WTC11 (cell line): ENCODE measurements at regions not wholly inside any gene's neighbourhood (a gene's known extent, or its start where the extent isn't known, plus 50 kb on each side); places are given as distances from the start of the nearest gene placed in this dataset.

Experiments
- ATAC-seq: fragments of 200-7000 bp; cut with Tn5 transposase; 2 replicates; pipeline ENCODE4 v1.10.0; 2021; ENCODE audit warnings: mild to moderate bottlenecking, moderate library complexity
- CTCF ChIA-PET: fragments of 300-600 bp; sonication (Branson Sonifier 250); formaldehyde crosslinking; loops from one replicate; lab custom pipeline; 2021; ENCODE audit warnings: antibody characterized with exemption; lab: Charles Lee
- POLR2A ChIA-PET: fragments of 350-600 bp; sonication (Branson Sonifier 250); formaldehyde crosslinking; loops from one replicate; lab custom pipeline; 2021; ENCODE audit warnings: antibody characterized with exemption; lab: Charles Lee
- DNase-seq: peaks from one replicate; pipeline ENCODE4 v3.0.0; 2021; ENCODE audit warnings: low spot score
- H3K27ac Mint-ChIP-seq: 2 replicates; pipeline ENCODE4 v1.8.0; 2021; ENCODE audit warnings: mixed read lengths
- H3K27me3 Mint-ChIP-seq: 2 replicates; pipeline ENCODE4 v1.8.0; 2021; ENCODE audit warnings: low read depth, mild to moderate bottlenecking, moderate library complexity, mixed read lengths
- H3K36me3 Mint-ChIP-seq: 2 replicates; pipeline ENCODE4 v1.8.0; 2021; ENCODE audit warnings: mixed read lengths
- H3K4me1 Mint-ChIP-seq: 2 replicates; pipeline ENCODE4 v1.8.0; 2022; ENCODE audit warnings: mixed read lengths
- H3K4me3 Mint-ChIP-seq: 2 replicates; pipeline ENCODE4 v1.8.0; 2021; ENCODE audit warnings: mild to moderate bottlenecking, moderate library complexity, mixed read lengths
- H3K9me3 Mint-ChIP-seq: 2 replicates; pipeline ENCODE4 v1.8.0; 2021; ENCODE audit warnings: mixed read lengths
- CREB1 ChIP-seq: sonication (generic); formaldehyde crosslinking; IDR thresholded peaks from 2 replicates; pipeline ENCODE4 v1.8.0; 2023; ENCODE audit warnings: mild to moderate bottlenecking, missing genetic modification reagents
- JAZF1 ChIP-seq: fragments of 250-450 bp; sonication (Bioruptor Pico); IDR thresholded peaks from 2 replicates; pipeline ENCODE4 v1.9.0; 2021; ENCODE audit warnings: moderate library complexity, mild to moderate bottlenecking, inconsistent platforms
- MYBL2 ChIP-seq: sonication (generic); formaldehyde crosslinking; IDR thresholded peaks from 2 replicates; pipeline ENCODE4 v1.8.1; 2023; ENCODE audit warnings: mild to moderate bottlenecking, moderate library complexity, missing genetic modification reagents
- NFYB ChIP-seq: sonication (generic); formaldehyde crosslinking; conservative IDR thresholded peaks from 2 replicates; pipeline ENCODE4 v1.8.0; 2022; ENCODE audit warnings: low read depth, missing genetic modification reagents
- PRRX2 ChIP-seq: fragments of 250-450 bp; sonication (Bioruptor Pico); IDR thresholded peaks from 2 replicates; pipeline ENCODE4 v1.8.0; 2021; ENCODE audit warnings: mild to moderate bottlenecking
- SOX15 ChIP-seq: fragments of 250-450 bp; sonication (Bioruptor Pico); IDR thresholded peaks from 2 replicates; pipeline ENCODE4 v1.9.0; 2021; ENCODE audit warnings: mild to moderate bottlenecking
- TEAD1 ChIP-seq: sonication (generic); formaldehyde crosslinking; IDR thresholded peaks from 2 replicates; pipeline ENCODE4 v1.8.0; 2022; ENCODE audit warnings: mild to moderate bottlenecking, missing genetic modification reagents
- ZNF121 ChIP-seq: sonication (generic); formaldehyde crosslinking; IDR thresholded peaks from 2 replicates; pipeline ENCODE4 v1.8.0; 2023; ENCODE audit warnings: missing genetic modification reagents
- ZNF219 ChIP-seq: sonication (generic); formaldehyde crosslinking; IDR thresholded peaks from 2 replicates; pipeline ENCODE4 v1.8.0; 2023; ENCODE audit warnings: missing genetic modification reagents, mild to moderate bottlenecking, borderline replicate concordance
- ZNF232 ChIP-seq: sonication (generic); formaldehyde crosslinking; IDR thresholded peaks from 2 replicates; pipeline ENCODE4 v1.8.0; 2022; ENCODE audit warnings: mild to moderate bottlenecking, missing genetic modification reagents
- TF ChIP-seq, protein P1 (sequence below): sonication (generic); formaldehyde crosslinking; IDR thresholded peaks from 2 replicates; pipeline ENCODE4 v1.8.1; 2023; ENCODE audit warnings: mild to moderate bottlenecking, missing genetic modification reagents, moderate library complexity
- TF ChIP-seq, protein P2 (sequence below): sonication (generic); formaldehyde crosslinking; IDR thresholded peaks from 2 replicates; pipeline ENCODE4 v1.8.0; 2023; ENCODE audit warnings: missing genetic modification reagents, mild to moderate bottlenecking, borderline replicate concordance
- TF ChIP-seq, protein P3 (sequence below): sonication (generic); formaldehyde crosslinking; IDR thresholded peaks from 2 replicates; pipeline ENCODE4 v1.8.1; 2022; ENCODE audit warnings: low read depth, mild to moderate bottlenecking, moderate library complexity, missing genetic modification reagents, borderline replicate concordance
- TF ChIP-seq, protein P4 (sequence below): fragments of 250-450 bp; sonication (Bioruptor Pico); IDR thresholded peaks from 2 replicates; pipeline ENCODE4 v1.8.0; 2021; ENCODE audit warnings: mild to moderate bottlenecking
- TF ChIP-seq, protein P5 (sequence below): sonication (generic); formaldehyde crosslinking; IDR thresholded peaks from 2 replicates; pipeline ENCODE4 v1.8.0; 2022; ENCODE audit warnings: missing genetic modification reagents
- TF ChIP-seq, protein P6 (sequence below): sonication (generic); formaldehyde crosslinking; IDR thresholded peaks from 2 replicates; pipeline ENCODE4 v1.8.0; 2023; ENCODE audit warnings: missing genetic modification reagents

DNA sequence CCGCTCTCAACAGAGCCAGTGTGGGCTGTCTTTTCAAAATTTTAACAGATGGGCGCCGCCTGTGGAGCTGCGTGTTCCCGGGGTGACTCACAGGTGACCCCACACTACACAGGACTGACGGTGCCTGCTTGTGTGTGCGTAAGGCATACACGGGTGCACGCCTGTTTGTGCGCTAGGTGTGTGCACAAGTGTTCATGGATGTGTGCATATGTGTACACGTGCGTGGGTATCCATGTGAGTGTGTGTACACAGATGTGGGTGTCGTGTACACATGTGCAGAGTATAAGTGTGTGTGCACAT, 92.7 kb upstream of the SOX1 start:
- Mint-ChIP-seq H3K27me3 (peaks cover 13% of the 10 kb centered on the region), H3K36me3 (peaks cover 10% of the 10 kb centered on the region; the same call in 1 of the 2 replicates), H3K4me1 (peaks cover 29% of the 10 kb centered on the region), H3K27ac (no peak overlapping the region), H3K9me3 (peaks cover 15% of the 10 kb centered on the region), H3K4me3 (no peak overlapping the region)
- ATAC-seq (no peak), DNase-seq (no peak)
- ChIA-PET CTCF (no interaction called here), POLR2A (interaction anchor here (0.5 kb wide), 1 partner anchor 357 kb away, joined by 3 read pairs; no protein-coding TSS in a partner anchor)
- TF ChIP-seq, protein P1, sequence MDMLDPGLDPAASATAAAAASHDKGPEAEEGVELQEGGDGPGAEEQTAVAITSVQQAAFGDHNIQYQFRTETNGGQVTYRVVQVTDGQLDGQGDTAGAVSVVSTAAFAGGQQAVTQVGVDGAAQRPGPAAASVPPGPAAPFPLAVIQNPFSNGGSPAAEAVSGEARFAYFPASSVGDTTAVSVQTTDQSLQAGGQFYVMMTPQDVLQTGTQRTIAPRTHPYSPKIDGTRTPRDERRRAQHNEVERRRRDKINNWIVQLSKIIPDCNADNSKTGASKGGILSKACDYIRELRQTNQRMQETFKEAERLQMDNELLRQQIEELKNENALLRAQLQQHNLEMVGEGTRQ (CRISPR knock-in tag), result no peak
- TF ChIP-seq SOX15 (CRISPR knock-in tag) (no peak), CREB1 (no peak), NFYB (CRISPR knock-in tag) (no peak), TEAD1 (CRISPR knock-in tag) (no peak), ZNF121 (CRISPR knock-in tag) (no peak)
- TF ChIP-seq, protein P2, sequence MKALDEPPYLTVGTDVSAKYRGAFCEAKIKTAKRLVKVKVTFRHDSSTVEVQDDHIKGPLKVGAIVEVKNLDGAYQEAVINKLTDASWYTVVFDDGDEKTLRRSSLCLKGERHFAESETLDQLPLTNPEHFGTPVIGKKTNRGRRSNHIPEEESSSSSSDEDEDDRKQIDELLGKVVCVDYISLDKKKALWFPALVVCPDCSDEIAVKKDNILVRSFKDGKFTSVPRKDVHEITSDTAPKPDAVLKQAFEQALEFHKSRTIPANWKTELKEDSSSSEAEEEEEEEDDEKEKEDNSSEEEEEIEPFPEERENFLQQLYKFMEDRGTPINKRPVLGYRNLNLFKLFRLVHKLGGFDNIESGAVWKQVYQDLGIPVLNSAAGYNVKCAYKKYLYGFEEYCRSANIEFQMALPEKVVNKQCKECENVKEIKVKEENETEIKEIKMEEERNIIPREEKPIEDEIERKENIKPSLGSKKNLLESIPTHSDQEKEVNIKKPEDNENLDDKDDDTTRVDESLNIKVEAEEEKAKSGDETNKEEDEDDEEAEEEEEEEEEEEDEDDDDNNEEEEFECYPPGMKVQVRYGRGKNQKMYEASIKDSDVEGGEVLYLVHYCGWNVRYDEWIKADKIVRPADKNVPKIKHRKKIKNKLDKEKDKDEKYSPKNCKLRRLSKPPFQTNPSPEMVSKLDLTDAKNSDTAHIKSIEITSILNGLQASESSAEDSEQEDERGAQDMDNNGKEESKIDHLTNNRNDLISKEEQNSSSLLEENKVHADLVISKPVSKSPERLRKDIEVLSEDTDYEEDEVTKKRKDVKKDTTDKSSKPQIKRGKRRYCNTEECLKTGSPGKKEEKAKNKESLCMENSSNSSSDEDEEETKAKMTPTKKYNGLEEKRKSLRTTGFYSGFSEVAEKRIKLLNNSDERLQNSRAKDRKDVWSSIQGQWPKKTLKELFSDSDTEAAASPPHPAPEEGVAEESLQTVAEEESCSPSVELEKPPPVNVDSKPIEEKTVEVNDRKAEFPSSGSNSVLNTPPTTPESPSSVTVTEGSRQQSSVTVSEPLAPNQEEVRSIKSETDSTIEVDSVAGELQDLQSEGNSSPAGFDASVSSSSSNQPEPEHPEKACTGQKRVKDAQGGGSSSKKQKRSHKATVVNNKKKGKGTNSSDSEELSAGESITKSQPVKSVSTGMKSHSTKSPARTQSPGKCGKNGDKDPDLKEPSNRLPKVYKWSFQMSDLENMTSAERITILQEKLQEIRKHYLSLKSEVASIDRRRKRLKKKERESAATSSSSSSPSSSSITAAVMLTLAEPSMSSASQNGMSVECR (CRISPR knock-in tag), result no peak

DNA sequence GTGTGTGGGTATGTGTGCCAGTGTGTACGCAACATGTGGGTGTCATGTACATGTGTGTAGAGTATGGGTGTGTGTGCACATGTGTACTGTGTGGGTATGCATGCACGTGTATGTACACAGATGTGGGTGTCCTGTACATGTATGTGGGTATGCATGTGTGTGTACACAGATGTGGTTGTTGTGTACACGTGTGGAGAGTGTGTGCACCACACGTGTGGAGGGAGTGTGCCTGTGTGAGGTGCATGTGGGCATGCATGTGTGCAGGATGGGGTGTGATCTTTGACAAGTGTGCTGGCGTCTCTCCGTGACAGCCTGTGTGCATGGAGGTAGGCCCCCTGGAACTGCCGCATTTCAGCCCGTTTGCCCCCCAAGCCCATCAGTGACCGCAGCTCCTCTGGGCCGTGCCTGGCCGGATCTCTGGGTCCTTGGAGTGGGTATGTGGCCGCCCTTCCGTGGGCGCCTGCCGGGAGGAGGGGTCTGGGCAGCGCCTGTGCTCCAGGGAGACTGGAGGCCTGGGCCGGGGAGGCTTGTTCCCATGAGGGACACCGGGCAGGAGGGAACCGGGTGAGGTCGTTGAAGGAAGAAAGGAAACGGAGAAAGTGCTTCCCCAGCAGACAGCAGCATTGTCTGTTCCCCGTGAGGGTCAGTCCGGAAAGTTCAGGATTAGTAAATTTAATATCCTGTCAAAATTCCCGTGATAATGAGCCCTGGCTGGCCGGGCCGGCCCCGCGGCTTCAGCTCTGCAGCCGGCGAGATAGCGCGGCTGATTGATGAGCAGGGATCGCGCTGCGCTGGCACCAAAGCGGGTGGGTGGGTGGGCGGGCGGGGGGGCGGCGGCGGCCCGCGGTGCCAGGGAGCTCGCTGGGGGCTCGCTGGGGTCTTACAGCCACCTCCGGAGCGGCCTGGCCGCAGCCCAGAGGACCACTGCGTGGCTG, 91.1 kb upstream of the SOX1 start:
- ATAC-seq (no peak), DNase-seq (no peak)
- ChIA-PET CTCF (no interaction called here), POLR2A (no interaction called here)
- H3K4me1 Mint-ChIP-seq, result peaks cover 28% of the 10 kb centered on the region
- H3K27me3 Mint-ChIP-seq, result peaks cover 13% of the 10 kb centered on the region
- TF ChIP-seq MYBL2 (CRISPR knock-in tag) (no peak), JAZF1 (CRISPR knock-in tag) (no peak), PRRX2 (no peak), ZNF232 (CRISPR knock-in tag) (no peak), ZNF219 (no peak), SOX15 (CRISPR knock-in tag) (no peak)
- TF ChIP-seq, protein P3, sequence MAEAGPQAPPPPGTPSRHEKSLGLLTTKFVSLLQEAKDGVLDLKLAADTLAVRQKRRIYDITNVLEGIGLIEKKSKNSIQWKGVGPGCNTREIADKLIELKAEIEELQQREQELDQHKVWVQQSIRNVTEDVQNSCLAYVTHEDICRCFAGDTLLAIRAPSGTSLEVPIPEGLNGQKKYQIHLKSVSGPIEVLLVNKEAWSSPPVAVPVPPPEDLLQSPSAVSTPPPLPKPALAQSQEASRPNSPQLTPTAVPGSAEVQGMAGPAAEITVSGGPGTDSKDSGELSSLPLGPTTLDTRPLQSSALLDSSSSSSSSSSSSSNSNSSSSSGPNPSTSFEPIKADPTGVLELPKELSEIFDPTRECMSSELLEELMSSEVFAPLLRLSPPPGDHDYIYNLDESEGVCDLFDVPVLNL (CRISPR knock-in tag), result no peak
- TF ChIP-seq, protein P4, sequence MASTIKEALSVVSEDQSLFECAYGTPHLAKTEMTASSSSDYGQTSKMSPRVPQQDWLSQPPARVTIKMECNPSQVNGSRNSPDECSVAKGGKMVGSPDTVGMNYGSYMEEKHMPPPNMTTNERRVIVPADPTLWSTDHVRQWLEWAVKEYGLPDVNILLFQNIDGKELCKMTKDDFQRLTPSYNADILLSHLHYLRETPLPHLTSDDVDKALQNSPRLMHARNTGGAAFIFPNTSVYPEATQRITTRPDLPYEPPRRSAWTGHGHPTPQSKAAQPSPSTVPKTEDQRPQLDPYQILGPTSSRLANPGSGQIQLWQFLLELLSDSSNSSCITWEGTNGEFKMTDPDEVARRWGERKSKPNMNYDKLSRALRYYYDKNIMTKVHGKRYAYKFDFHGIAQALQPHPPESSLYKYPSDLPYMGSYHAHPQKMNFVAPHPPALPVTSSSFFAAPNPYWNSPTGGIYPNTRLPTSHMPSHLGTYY, result no peak
- TF ChIP-seq, protein P5, sequence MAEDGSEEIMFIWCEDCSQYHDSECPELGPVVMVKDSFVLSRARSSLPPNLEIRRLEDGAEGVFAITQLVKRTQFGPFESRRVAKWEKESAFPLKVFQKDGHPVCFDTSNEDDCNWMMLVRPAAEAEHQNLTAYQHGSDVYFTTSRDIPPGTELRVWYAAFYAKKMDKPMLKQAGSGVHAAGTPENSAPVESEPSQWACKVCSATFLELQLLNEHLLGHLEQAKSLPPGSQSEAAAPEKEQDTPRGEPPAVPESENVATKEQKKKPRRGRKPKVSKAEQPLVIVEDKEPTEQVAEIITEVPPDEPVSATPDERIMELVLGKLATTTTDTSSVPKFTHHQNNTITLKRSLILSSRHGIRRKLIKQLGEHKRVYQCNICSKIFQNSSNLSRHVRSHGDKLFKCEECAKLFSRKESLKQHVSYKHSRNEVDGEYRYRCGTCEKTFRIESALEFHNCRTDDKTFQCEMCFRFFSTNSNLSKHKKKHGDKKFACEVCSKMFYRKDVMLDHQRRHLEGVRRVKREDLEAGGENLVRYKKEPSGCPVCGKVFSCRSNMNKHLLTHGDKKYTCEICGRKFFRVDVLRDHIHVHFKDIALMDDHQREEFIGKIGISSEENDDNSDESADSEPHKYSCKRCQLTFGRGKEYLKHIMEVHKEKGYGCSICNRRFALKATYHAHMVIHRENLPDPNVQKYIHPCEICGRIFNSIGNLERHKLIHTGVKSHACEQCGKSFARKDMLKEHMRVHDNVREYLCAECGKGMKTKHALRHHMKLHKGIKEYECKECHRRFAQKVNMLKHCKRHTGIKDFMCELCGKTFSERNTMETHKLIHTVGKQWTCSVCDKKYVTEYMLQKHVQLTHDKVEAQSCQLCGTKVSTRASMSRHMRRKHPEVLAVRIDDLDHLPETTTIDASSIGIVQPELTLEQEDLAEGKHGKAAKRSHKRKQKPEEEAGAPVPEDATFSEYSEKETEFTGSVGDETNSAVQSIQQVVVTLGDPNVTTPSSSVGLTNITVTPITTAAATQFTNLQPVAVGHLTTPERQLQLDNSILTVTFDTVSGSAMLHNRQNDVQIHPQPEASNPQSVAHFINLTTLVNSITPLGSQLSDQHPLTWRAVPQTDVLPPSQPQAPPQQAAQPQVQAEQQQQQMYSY (CRISPR knock-in tag), result no peak
- TF ChIP-seq, protein P6, sequence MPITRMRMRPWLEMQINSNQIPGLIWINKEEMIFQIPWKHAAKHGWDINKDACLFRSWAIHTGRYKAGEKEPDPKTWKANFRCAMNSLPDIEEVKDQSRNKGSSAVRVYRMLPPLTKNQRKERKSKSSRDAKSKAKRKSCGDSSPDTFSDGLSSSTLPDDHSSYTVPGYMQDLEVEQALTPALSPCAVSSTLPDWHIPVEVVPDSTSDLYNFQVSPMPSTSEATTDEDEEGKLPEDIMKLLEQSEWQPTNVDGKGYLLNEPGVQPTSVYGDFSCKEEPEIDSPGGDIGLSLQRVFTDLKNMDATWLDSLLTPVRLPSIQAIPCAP (CRISPR knock-in tag), result no peak
- peaks cover 10% of the 10 kb centered on the region; the same call in 1 of the 2 replicates for H3K36me3 Mint-ChIP-seq
- peak overlapping the region; percentile 81; the same call in 1 of the 2 replicates for H3K27ac Mint-ChIP-seq
- H3K4me3 Mint-ChIP-seq, result no peak overlapping the region
- H3K9me3 Mint-ChIP-seq, result peaks cover 15% of the 10 kb centered on the region
